ENCODE measurements at regions not wholly inside any gene's neighbourhood (a gene's known extent, or its start where the extent isn't known, plus 50 kb on each side); places are given as distances from the start of the nearest gene placed in this dataset.

DNA sequence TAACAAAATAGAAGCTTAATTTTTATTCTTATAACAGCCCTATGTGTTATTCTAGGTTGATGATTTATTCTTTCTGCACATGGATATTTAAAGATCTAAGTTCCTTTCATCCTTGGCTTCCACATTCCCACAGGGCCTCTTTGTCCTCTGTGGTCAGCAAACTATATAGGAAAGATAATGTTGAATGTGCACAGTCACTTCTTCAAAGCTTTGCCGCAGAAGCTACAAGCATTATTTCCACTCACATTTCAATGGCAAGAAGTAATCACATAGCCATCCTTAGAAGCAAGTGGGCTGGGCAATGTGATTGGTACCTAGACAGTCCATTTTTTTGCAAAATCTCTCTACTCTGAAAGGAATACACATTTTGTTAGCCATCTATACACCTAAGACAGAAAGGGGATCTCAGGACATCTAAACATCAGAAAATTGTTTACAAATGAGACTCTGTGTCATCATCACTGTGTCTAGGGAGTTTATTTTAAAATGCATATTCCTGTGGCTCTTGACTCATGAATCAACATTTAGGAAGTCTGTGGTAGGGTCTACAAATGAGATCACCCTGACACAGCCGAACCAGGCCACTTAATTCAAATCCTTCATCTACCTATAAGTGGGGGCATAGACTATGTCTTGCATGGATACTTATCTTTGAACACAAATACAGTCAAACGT lies 1060.5 kb downstream of the XPNPEP1 start:
- no peak for DNase-seq (ENCODE audit: low read depth)
- TF ChIP-seq CTCF (IDR thresholded peaks at IDR 0.05; ENCODE audit: low read depth, low read length, missing control alignments) = no peak
- no peak overlapping the region for H3K4me3 ChIP-seq (ENCODE audit: low read depth, low read length)

DNA sequence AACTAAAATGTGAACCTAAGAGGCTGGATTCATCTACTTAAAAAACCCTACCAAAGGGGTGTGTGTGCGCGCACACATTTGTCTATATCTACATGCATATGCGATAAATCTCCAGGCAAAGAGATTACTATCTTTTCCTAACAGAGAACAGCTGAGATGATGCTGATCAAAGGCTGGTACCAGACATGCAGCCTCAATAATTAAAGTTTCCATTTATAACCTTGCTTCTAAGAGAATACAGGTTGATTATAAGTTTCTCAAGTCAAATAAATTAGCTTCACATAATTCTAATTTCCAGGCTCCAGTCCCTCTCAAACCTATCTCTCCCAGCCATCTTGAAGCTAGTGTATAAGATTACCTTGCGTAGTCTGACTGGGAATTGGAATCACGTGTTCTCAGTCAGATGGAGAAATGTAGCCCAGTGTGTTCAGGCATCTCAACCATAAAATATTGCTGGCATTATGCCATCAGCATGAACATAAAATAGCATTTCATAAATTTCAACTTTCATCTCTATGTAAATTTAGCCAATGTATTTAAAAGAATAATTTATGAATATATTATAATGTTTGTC lies 1062.0 kb downstream of the XPNPEP1 start:
- H3K4me3 ChIP-seq (ENCODE audit: low read depth, low read length) = no peak overlapping the region
- TF ChIP-seq CTCF (IDR thresholded peaks at IDR 0.05; ENCODE audit: low read depth, low read length, missing control alignments) = no peak
- no peak for DNase-seq (ENCODE audit: low read depth)

GRCh38 chr10:108852211-108852610 lies 1071.1 kb downstream of the XPNPEP1 start:
- DNase-seq (ENCODE audit: low read depth) = peak; percentile 34

DNA sequence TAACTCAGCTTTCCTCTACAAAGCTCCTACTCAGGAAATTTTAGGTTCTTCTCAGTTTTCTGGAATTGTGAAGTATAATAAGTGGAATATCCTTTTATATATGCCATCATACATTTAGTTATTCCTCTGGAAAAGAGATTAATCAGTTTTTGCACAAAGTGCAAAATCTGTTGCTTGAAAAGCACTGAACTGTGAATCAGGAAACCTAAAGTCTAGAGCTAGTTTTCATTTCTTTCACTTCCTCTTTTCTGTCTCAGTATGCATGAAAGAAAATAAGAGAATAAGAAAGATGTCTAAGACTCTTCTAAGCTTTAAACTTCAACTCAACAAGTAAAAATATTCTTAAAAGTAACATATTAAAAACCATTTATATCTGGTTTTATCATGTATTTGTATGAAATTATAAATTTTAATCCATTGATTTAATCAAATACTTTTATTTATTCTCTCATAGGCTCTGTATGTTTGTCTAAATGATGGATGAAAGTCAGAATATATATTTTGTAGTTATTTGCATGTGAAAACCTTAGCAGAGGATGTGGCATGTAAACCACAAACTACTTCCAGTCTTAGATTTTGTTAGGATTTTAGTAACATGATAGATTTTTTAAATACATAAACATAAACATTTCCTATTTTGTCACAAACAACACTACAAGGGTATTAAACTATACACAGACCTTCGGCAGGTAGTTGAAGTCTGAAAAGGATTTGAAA lies 1073.0 kb downstream of the XPNPEP1 start:
- TF ChIP-seq CTCF (IDR thresholded peaks at IDR 0.05; ENCODE audit: low read depth, low read length, missing control alignments) = no peak
- no peak overlapping the region for H3K4me3 ChIP-seq (ENCODE audit: low read depth, low read length)
- no peak for DNase-seq (ENCODE audit: low read depth)

More at GRCh38 chr10:108852211-108852610, 1071.1 kb downstream of the XPNPEP1 start:
- H3K4me3 ChIP-seq (ENCODE audit: low read depth, low read length) = no peak overlapping the region; the same call in 1 of the 2 replicates
- TF ChIP-seq CTCF (IDR thresholded peaks at IDR 0.05; ENCODE audit: low read depth, low read length, missing control alignments) = no peak

DNA sequence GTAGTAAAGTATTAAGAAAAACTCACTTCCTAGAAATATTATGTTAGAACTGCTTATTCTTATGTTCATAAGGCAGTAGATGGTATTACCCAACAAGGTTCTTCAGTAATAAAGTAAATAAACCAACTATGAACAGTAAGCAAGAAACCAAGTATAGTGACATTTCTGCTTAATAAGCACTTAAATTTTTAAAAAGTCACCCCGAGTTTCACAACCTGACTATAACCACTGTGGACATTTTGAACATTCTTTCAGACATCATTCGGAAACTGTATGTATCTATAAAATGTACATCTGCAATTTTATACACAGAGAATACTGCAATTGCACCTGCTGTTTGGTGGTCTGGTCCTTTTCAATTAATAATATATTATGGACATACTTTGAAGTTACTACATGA lies 1073.6 kb downstream of the XPNPEP1 start:
- H3K4me3 ChIP-seq (ENCODE audit: low read depth, low read length) = no peak overlapping the region
- DNase-seq (ENCODE audit: low read depth) = no peak

DNA sequence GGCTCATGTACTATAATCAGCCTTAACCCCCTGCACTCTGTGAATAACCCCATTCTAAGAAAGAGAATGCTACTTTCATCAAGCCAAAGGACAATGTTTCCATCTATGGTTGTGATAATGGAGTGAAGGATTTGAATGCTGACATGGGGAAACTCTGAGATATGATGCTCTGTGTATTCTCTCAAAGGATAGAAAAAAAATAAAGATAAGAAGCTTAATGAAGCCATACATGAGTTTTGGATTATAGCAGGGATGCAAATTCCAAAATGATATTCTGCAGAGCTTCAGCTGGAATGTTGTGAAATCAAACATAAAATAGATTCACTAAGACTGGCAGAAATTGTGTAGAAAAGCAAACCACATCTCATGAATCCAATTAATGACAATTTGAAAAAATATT lies 1074.1 kb downstream of the XPNPEP1 start:
- no peak for DNase-seq (ENCODE audit: low read depth)
- TF ChIP-seq CTCF (IDR thresholded peaks at IDR 0.05; ENCODE audit: low read depth, low read length, missing control alignments) = no peak
- no peak overlapping the region for H3K4me3 ChIP-seq (ENCODE audit: low read depth, low read length)

More for the DNA sequence above, 1073.6 kb downstream of the XPNPEP1 start:
- TF ChIP-seq CTCF (IDR thresholded peaks at IDR 0.05; ENCODE audit: low read depth, low read length, missing control alignments) = no peak
